Mesenchymal stem cell (in vitro differentiated cells and primary cell): ENCODE measurements at regions not wholly inside any gene's neighbourhood (a gene's known extent, or its start where the extent isn't known, plus 50 kb on each side); places are given as distances from the start of the nearest gene placed in this dataset.

Experiments
- DNase-seq: peaks from one replicate; pipeline ENCODE4 v3.0.0-alpha.2; 2013
- H2AFZ ChIP-seq: one replicate; pipeline ENCODE4 v1.6.1; 2013; ENCODE audit warnings: low read depth, mild to moderate bottlenecking, control low read depth, inconsistent platforms, low read length, moderate library complexity
- H2AK5ac ChIP-seq: 2 replicates; pipeline ENCODE4 v1.6.1; 2013; ENCODE audit warnings: low read length, moderate library complexity, mild to moderate bottlenecking, inconsistent platforms; ENCODE audit not compliant: severe bottlenecking
- H2BK120ac ChIP-seq: one replicate; pipeline ENCODE4 v1.6.1; 2013; ENCODE audit warnings: low read depth, mild to moderate bottlenecking, inconsistent platforms, low read length, moderate library complexity
- H2BK12ac ChIP-seq, 2 experiments: one replicate each; pipeline ENCODE4 v1.6.1; 2013; ENCODE audit warnings: inconsistent platforms in 2 of 2, low read length in 2 of 2, mild to moderate bottlenecking in 2 of 2, moderate library complexity in 2 of 2, control low read depth in 1 of 2
- H2BK15ac ChIP-seq: one replicate; pipeline ENCODE4 v1.6.1; 2013; ENCODE audit warnings: mild to moderate bottlenecking, low read depth, inconsistent platforms; ENCODE audit not compliant: poor library complexity, severe bottlenecking
- H2BK5ac ChIP-seq: 2 replicates; pipeline ENCODE4 v1.6.1; 2013; ENCODE audit warnings: low read depth, mild to moderate bottlenecking, low read length, control low read depth, inconsistent platforms; ENCODE audit not compliant: poor library complexity, severe bottlenecking
- H3K14ac ChIP-seq, 2 experiments: one replicate each; pipeline ENCODE4 v1.6.1; 2013; ENCODE audit warnings: inconsistent platforms in 2 of 2, low read length in 2 of 2, control low read depth in 1 of 2, mild to moderate bottlenecking in 1 of 2, moderate library complexity in 1 of 2
- H3K18ac ChIP-seq, 2 experiments: one replicate each; pipeline ENCODE4 v1.6.1; 2013; ENCODE audit warnings: inconsistent platforms in 2 of 2, low read length in 2 of 2, control low read depth in 1 of 2, low read depth in 1 of 2, mild to moderate bottlenecking in 1 of 2
- H3K23ac ChIP-seq, 2 experiments: one replicate each; pipeline ENCODE4 v1.6.1; 2013; ENCODE audit warnings: inconsistent platforms in 2 of 2, low read length in 2 of 2, mild to moderate bottlenecking in 2 of 2, moderate library complexity in 2 of 2, control low read depth in 1 of 2
- H3K27ac ChIP-seq: 2 replicates; pipeline ENCODE4 v1.5.1; 2013; ENCODE audit warnings: mild to moderate bottlenecking, moderate library complexity, low read length, control low read depth, inconsistent platforms; ENCODE audit not compliant: poor library complexity, severe bottlenecking
- H3K27me3 ChIP-seq, 2 experiments: 2 replicates each; pipeline versions ENCODE4 v1.6.1 to v1.7.0; 2013; ENCODE audit warnings: low read length in 2 of 2, mild to moderate bottlenecking in 2 of 2, moderate library complexity in 2 of 2, control low read depth in 1 of 2, inconsistent platforms in 1 of 2; ENCODE audit not compliant: control insufficient read depth in 1 of 2, insufficient read depth in 1 of 2
- H3K36me3 ChIP-seq, 2 experiments: 2 replicates each; pipeline versions ENCODE4 v1.6.1 to v1.7.0; 2013; ENCODE audit warnings: low read length in 2 of 2, control low read depth in 1 of 2, inconsistent platforms in 1 of 2, low read depth in 1 of 2, mild to moderate bottlenecking in 1 of 2; ENCODE audit not compliant: insufficient read depth in 2 of 2, control insufficient read depth in 1 of 2
- H3K4ac ChIP-seq, 2 experiments: one replicate each; pipeline ENCODE4 v1.6.1; 2013; ENCODE audit warnings: inconsistent platforms in 2 of 2, low read length in 2 of 2, mild to moderate bottlenecking in 2 of 2, moderate library complexity in 2 of 2, control low read depth in 1 of 2, low read depth in 1 of 2
- H3K4me1 ChIP-seq: 2 replicates; pipeline ENCODE4 v1.6.1; 2013; ENCODE audit warnings: low read depth, low read length, control low read depth; ENCODE audit not compliant: control insufficient read depth, insufficient read depth
- H3K4me2 ChIP-seq: 2 replicates; pipeline ENCODE4 v1.6.1; 2013; ENCODE audit warnings: low read length, mild to moderate bottlenecking, inconsistent platforms; ENCODE audit not compliant: poor library complexity, severe bottlenecking
- H3K4me3 ChIP-seq, 2 experiments: 2 replicates each; pipeline versions ENCODE4 v1.5.1 to v1.7.0; 2013; ENCODE audit warnings: low read length in 2 of 2, mild to moderate bottlenecking in 2 of 2, control low read depth in 1 of 2, low read depth in 1 of 2; ENCODE audit not compliant: insufficient read depth in 1 of 2
- H3K79me1 ChIP-seq: replicated peaks from 2 replicates; pipeline ENCODE4 v1.6.1; 2013; ENCODE audit warnings: mild to moderate bottlenecking, control low read depth, low read length, inconsistent platforms; ENCODE audit not compliant: poor library complexity, severe bottlenecking
- H3K9ac ChIP-seq: 2 replicates; pipeline ENCODE4 v1.7.0; 2013; ENCODE audit warnings: mild to moderate bottlenecking, low read length, moderate library complexity
- H3K9me3 ChIP-seq: 2 replicates; pipeline ENCODE4 v1.7.0; 2013; ENCODE audit warnings: mild to moderate bottlenecking, low read length; ENCODE audit not compliant: control insufficient read depth
- H4K8ac ChIP-seq: one replicate; pipeline ENCODE4 v1.6.1; 2013; ENCODE audit warnings: inconsistent platforms, mild to moderate bottlenecking, low read length, moderate library complexity
- H4K91ac ChIP-seq: one replicate; pipeline ENCODE4 v1.6.1; 2013; ENCODE audit warnings: mild to moderate bottlenecking, low read length, inconsistent platforms
- WGBS: methylation state at CpG from one replicate; pipeline ENCODE4 v1.1.7; 2013; ENCODE audit warnings: mixed read lengths; 5-methylcytosine and 5-hydroxymethylcytosine counted together

- 85% methylated on average over 4 of the region's 4 CpGs for WGBS
- Histone ChIP-seq H3K4ac (no peak overlapping the region), H3K4me3 (no peak overlapping the region)
Measured at GRCh38 chr5:109250080-109250479, 159.7 kb downstream of the PJA2 start.

GRCh38 chr5:109249126-109249525 lies 160.6 kb downstream of the PJA2 start:
- Histone ChIP-seq H3K4me2 (no peak overlapping the region), H3K27ac (no peak overlapping the region), H4K91ac (no peak overlapping the region), H3K27me3 (no peaks in the 10 kb centered on the region), H3K18ac (no peak overlapping the region), H3K4me1 (no peaks in the 10 kb centered on the region), H3K36me3 (no peaks in the 10 kb centered on the region), H2BK5ac (no peak overlapping the region), H2BK120ac (no peak overlapping the region), H3K79me1 (no peaks in the 10 kb centered on the region), H3K9me3 (peaks cover 8% of the 10 kb centered on the region), H3K23ac (no peak overlapping the region), H4K8ac (no peak overlapping the region), H3K9ac (no peak overlapping the region), H3K4me3 (no peak overlapping the region), H3K14ac (no peak overlapping the region), H2BK12ac (no peak overlapping the region), H3K4ac (no peak overlapping the region), H2BK15ac (no peak overlapping the region), H2AFZ (no peak overlapping the region), H2AK5ac (no peak overlapping the region)
- 67% methylated on average over 1 of the region's 1 CpG for WGBS
- no peak for DNase-seq

More at GRCh38 chr5:109250080-109250479, 159.7 kb downstream of the PJA2 start:
- Histone ChIP-seq H2AK5ac (no peak overlapping the region), H4K8ac (no peak overlapping the region), H3K27me3 (no peaks in the 10 kb centered on the region), H3K14ac (no peak overlapping the region), H2BK120ac (no peak overlapping the region), H3K79me1 (no peaks in the 10 kb centered on the region), H3K9ac (no peak overlapping the region), H3K9me3 (peaks cover 8% of the 10 kb centered on the region), H3K36me3 (no peaks in the 10 kb centered on the region), H3K4me2 (no peak overlapping the region), H3K27ac (no peak overlapping the region), H2BK5ac (no peak overlapping the region), H3K4me1 (no peaks in the 10 kb centered on the region), H3K18ac (no peak overlapping the region), H4K91ac (no peak overlapping the region), H2AFZ (no peak overlapping the region), H2BK15ac (no peak overlapping the region), H3K23ac (no peak overlapping the region), H2BK12ac (no peak overlapping the region)
- no peak for DNase-seq

DNA sequence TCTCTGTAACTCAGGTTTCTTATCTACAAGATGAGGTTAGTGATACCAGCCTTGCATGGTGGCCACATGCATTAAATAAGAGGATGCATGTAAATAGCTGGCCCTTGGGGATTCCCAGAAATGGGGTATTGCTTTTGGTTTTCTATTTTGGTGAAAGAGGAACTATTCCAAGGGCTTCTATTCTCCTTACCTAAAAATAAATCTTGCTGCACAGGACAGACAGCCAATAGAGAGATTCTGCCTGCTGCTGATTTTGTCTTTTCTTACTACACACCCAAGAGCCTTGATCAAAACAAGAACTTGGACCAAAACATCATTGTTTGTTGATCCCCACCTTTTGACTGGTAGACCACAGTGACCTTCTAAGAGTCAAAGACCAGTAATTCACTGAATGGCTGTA lies 161.8 kb downstream of the PJA2 start:
- Histone ChIP-seq H2BK5ac (no peak overlapping the region), H2AFZ (no peak overlapping the region), H3K27me3 (no peaks in the 10 kb centered on the region)

DNA sequence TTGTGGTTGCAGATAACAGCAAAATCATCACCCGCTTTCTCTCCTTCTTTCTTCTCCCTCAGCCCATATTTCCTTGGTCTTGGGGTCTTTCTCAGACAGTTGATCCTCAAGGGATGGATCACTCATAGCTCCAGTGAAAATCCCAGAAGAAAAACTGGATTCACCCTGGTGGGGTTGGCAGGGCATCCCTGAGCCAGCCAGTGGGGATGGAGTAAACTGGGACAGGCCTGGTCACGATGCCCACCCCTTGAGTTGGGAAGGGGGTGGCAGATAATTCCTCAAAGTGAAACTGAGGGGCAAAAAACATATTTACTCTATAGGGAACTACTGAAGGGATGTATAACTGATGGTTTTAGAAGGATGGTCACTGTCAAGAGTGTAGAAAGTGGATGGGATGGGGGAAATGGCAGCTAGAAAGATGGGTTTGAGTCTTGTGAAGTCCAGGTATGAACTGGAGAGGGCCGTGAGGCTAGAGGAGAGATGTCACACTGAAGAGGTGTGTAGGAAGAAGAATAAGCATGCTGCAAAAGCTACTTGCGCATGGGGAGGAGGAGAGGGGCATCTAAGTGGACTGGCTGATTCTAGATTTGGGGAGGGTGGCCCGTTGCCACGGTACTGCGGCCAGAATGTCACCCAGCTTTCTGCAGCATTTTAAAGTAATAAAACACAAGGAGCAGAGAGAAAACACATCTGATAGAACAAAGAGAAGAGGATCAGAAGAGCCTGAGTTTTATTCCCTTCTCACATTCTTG lies 162.8 kb downstream of the PJA2 start:
- Histone ChIP-seq H3K4ac (no peak overlapping the region), H3K23ac (no peak overlapping the region), H3K14ac (no peak overlapping the region), H4K91ac (no peak overlapping the region), H2AFZ (no peak overlapping the region), H2BK12ac (no peak overlapping the region), H3K79me1 (no peaks in the 10 kb centered on the region), H3K4me1 (no peaks in the 10 kb centered on the region), H3K36me3 (no peaks in the 10 kb centered on the region), H3K27me3 (no peaks in the 10 kb centered on the region), H2AK5ac (no peak overlapping the region), H2BK15ac (no peak overlapping the region), H3K9me3 (peaks cover 8% of the 10 kb centered on the region), H3K4me2 (no peak overlapping the region), H4K8ac (no peak overlapping the region), H3K4me3 (no peak overlapping the region), H2BK5ac (no peak overlapping the region), H3K9ac (no peak overlapping the region), H2BK120ac (no peak overlapping the region), H3K27ac (no peak overlapping the region), H3K18ac (no peak overlapping the region)
- WGBS, result 73% methylated on average over 4 of the region's 7 CpGs
- no peak for DNase-seq

More for the DNA sequence above, 161.8 kb downstream of the PJA2 start:
- Histone ChIP-seq H3K79me1 (no peaks in the 10 kb centered on the region), H4K8ac (no peak overlapping the region), H3K9me3 (peaks cover 8% of the 10 kb centered on the region), H3K4ac (no peak overlapping the region), H3K9ac (no peak overlapping the region), H2BK120ac (no peak overlapping the region), H3K4me3 (no peak overlapping the region), H2AK5ac (no peak overlapping the region), H3K4me1 (no peaks in the 10 kb centered on the region), H2BK12ac (no peak overlapping the region), H3K4me2 (no peak overlapping the region), H3K23ac (no peak overlapping the region), H2BK15ac (no peak overlapping the region), H3K27ac (no peak overlapping the region), H4K91ac (no peak overlapping the region), H3K14ac (no peak overlapping the region), H3K18ac (no peak overlapping the region), H3K36me3 (no peaks in the 10 kb centered on the region)
- DNase-seq, result no peak
